Epithelial cell of proximal tubule (primary cell): ENCODE measurements at regions not wholly inside any gene's neighbourhood (a gene's known extent, or its start where the extent isn't known, plus 50 kb on each side); places are given as distances from the start of the nearest gene placed in this dataset.

Source experiments
- DNase-seq: peaks from one replicate; pipeline ENCODE4 v3.0.0-alpha.2; 2011; ENCODE audit warnings: low read depth
- H3K4me3 ChIP-seq: 2 replicates; pipeline ENCODE4 v1.5.1; 2011; ENCODE audit warnings: low read depth, mild to moderate bottlenecking, low read length
- CTCF ChIP-seq: conservative IDR thresholded peaks from 2 replicates; pipeline ENCODE4 v1.5.1; 2012; ENCODE audit warnings: low read depth, mild to moderate bottlenecking, low read length

DNA sequence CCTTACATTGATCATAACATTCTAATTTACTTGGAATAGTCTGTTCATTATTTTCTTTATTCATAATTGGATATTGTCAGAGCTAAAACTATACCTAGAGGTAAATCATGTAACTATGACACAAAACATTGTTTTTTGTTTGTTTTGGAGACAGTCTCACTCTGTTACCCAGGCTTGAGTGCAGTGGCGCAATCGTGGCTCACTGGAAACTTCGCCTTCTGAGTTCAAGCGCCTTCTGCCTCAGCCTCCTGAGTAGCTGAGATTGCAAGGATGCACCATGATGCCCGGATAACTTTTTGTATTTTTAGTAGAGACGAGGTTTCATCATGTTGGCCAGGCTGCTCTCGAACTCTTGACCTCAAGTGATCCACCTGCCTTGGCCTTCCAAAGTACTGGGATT lies 265.2 kb downstream of the FBXO8 start:
- no peak for TF ChIP-seq CTCF
- no peak overlapping the region for H3K4me3 ChIP-seq
- DNase-seq, result no peak

- no peak for TF ChIP-seq CTCF
- DNase-seq, result no peak
- H3K4me3 ChIP-seq, result no peak overlapping the region
Measured at GRCh38 chr4:174016251-174016650, 267.2 kb downstream of the FBXO8 start.

GRCh38 chr4:174012886-174013259 lies 270.6 kb downstream of the FBXO8 start:
- no peak for TF ChIP-seq CTCF
- no peak overlapping the region for H3K4me3 ChIP-seq
- no peak for DNase-seq

- no peak for DNase-seq
- no peak for TF ChIP-seq CTCF
- no peak overlapping the region for H3K4me3 ChIP-seq
Measured at GRCh38 chr4:174012135-174012885, 271.2 kb downstream of the FBXO8 start.

DNA sequence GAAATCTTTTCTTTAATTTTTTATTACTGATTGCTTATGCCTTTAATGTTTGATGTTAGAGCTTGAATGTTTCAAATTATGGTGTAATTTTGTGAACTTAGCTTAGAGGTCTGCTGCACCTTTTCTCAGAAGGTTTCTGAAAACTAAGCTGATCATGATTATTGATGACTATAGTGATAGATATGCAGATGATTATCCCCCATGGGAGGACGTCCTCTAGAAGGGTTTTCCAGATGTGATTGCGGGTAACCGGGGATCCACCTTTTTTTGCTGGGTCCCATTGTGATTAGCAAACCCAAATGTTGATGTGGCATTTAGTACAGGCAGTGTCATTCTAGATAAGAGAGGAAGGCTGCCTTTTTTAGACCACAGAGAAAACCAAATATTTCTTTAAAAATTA lies 272.9 kb downstream of the FBXO8 start:
- no peak for DNase-seq
- no peak overlapping the region for H3K4me3 ChIP-seq
- no peak for TF ChIP-seq CTCF

GRCh38 chr4:174009686-174010451 lies 273.6 kb downstream of the FBXO8 start:
- no peak for TF ChIP-seq CTCF
- no peak for DNase-seq
- H3K4me3 ChIP-seq, result no peak overlapping the region
